SK-N-SH (cell line): ENCODE measurements at regions not wholly inside any gene's neighbourhood (a gene's known extent, or its start where the extent isn't known, plus 50 kb on each side); places are given as distances from the start of the nearest gene placed in this dataset.

ENCODE experiments used
- CTCF ChIA-PET: fragments of 300-600, 350-600 bp; formaldehyde crosslinking; extraction: SDS; loops from one replicate; lab custom pipeline; 2021; lab: Yijun Ruan, JAX
- POLR2A ChIA-PET: fragments of 350-600 bp; sonication (Branson Sonifier 250); formaldehyde crosslinking; extraction: SDS; loops from one replicate; lab custom pipeline; 2020; ENCODE audit warnings: antibody characterized with exemption, inconsistent platforms; lab: Yijun Ruan, JAX
- DNase-seq: peaks from one replicate; pipeline ENCODE4 v3.0.0; 2012
- H2AFZ ChIP-seq: fragments of 200-600 bp; sonication (generic); 2 replicates; pipeline ENCODE4 v1.8.1; 2016; ENCODE audit warnings: antibody characterized with exemption, mild to moderate bottlenecking, low read depth
- H3F3A ChIP-seq: fragments of 200-600 bp; sonication (generic); replicated peaks from 2 replicates; pipeline ENCODE3; 2016; ENCODE audit warnings: antibody characterized with exemption, mild to moderate bottlenecking; ENCODE audit not compliant: insufficient read depth
- H3K27ac ChIP-seq, 2 experiments: fragments of 200-500 bp in 1 of 2; fragments of 200-600 bp in 1 of 2; sonication (Bioruptor generic) in 1 of 2; sonication (generic), shearing (Covaris generic) in 1 of 2; 2 replicates each; pipeline versions ENCODE4 v1.5.1 to v1.6.1; 2014 to 2016; ENCODE audit warnings: low read depth in 2 of 2, inconsistent platforms in 1 of 2, low read length in 1 of 2, mild to moderate bottlenecking in 1 of 2, mixed read lengths in 1 of 2
- H3K27me3 ChIP-seq: fragments of 200-600 bp; sonication (generic), shearing (Covaris generic); 2 replicates; pipeline ENCODE4 v1.6.1; 2016; ENCODE audit warnings: mixed run types; ENCODE audit not compliant: insufficient read depth
- H3K36me3 ChIP-seq, 2 experiments: fragments of 200-500 bp in 1 of 2; fragments of 200-600 bp in 1 of 2; sonication (Bioruptor generic) in 1 of 2; sonication (generic) in 1 of 2; replicated peaks in 1 of 2; 2 replicates each; pipeline versions ENCODE3 to v1.5.1; 2014 to 2016; ENCODE audit warnings: low read length in 1 of 2, mild to moderate bottlenecking in 1 of 2; ENCODE audit not compliant: insufficient read depth in 2 of 2, control insufficient read depth in 1 of 2
- H3K4me1 ChIP-seq, 2 experiments: fragments of 200-500 bp in 1 of 2; fragments of 200-600 bp in 1 of 2; sonication (Bioruptor generic) in 1 of 2; sonication (generic), shearing (Covaris generic) in 1 of 2; 2 replicates each; pipeline versions ENCODE4 v1.5.1 to v1.6.1; 2014 to 2016; ENCODE audit warnings: low read depth in 1 of 2, low read length in 1 of 2, mixed run types in 1 of 2; ENCODE audit not compliant: insufficient read depth in 2 of 2, control insufficient read depth in 1 of 2
- H3K4me2 ChIP-seq: fragments of 200-600 bp; sonication (generic), shearing (Covaris generic); 2 replicates; pipeline ENCODE4 v1.6.1; 2017; ENCODE audit warnings: mixed run types
- H3K4me3 ChIP-seq, 2 experiments: fragments of 200-500 bp in 1 of 2; fragments of 200-600 bp in 1 of 2; sonication (Bioruptor generic) in 1 of 2; sonication (generic), shearing (Covaris generic) in 1 of 2; 2 replicates each; pipeline versions ENCODE4 v1.5.1 to v1.8.1; 2014 to 2016; ENCODE audit warnings: low read depth in 2 of 2, inconsistent platforms in 1 of 2, low read length in 1 of 2, mild to moderate bottlenecking in 1 of 2, mixed read lengths in 1 of 2, moderate library complexity in 1 of 2
- H3K79me2 ChIP-seq: fragments of 200-600 bp; sonication (generic); 2 replicates; pipeline ENCODE4 v1.8.1; 2017; ENCODE audit warnings: mild to moderate bottlenecking; ENCODE audit not compliant: insufficient read depth
- H3K9ac ChIP-seq: fragments of 200-600 bp; sonication (generic); 2 replicates; pipeline ENCODE4 v1.6.1; 2017; ENCODE audit warnings: mixed run types
- H3K9me2 ChIP-seq: fragments of 200-600 bp; sonication (generic); 2 replicates; pipeline ENCODE4 v1.6.1; 2017; ENCODE audit warnings: mixed run types
- H3K9me3 ChIP-seq: fragments of 200-600 bp; sonication (generic); 2 replicates; pipeline ENCODE4 v1.6.1; 2017; ENCODE audit warnings: mixed run types, mild to moderate bottlenecking, moderate library complexity
- H4K20me1 ChIP-seq: fragments of 200-600 bp; sonication (generic); 2 replicates; pipeline ENCODE4 v1.6.1; 2017; ENCODE audit warnings: mild to moderate bottlenecking, mixed run types; ENCODE audit not compliant: insufficient read depth
- ELF1 ChIP-seq: IDR thresholded peaks from 2 replicates; pipeline ENCODE4 v1.4.0; 2012
- FOXJ3 ChIP-seq: sonication (generic); formaldehyde crosslinking; IDR thresholded peaks from 2 replicates; pipeline ENCODE4 v1.5.1; 2020; ENCODE audit warnings: mild to moderate bottlenecking, missing genetic modification reagents
- FOXM1 ChIP-seq: IDR thresholded peaks from 2 replicates; pipeline ENCODE4 v1.4.0; 2012; ENCODE audit warnings: low read depth, mild to moderate bottlenecking
- RCOR1 ChIP-seq: fragments of 150-350 bp; IDR thresholded peaks from 2 replicates; pipeline ENCODE4 v1.6.1; 2017; ENCODE audit warnings: antibody characterized with exemption, low read length
- RXRA ChIP-seq: IDR thresholded peaks from 2 replicates; pipeline ENCODE4 v1.4.0; 2012; ENCODE audit warnings: low read depth, mild to moderate bottlenecking, borderline replicate concordance
- SIN3A ChIP-seq: IDR thresholded peaks from 2 replicates; pipeline ENCODE4 v1.6.1; 2012; ENCODE audit warnings: low read depth, mild to moderate bottlenecking, low read length, moderate library complexity, borderline replicate concordance
- SMC3 ChIP-seq: IDR thresholded peaks from 2 replicates; pipeline ENCODE4 v1.6.1; 2012; ENCODE audit warnings: low read depth, low read length, improper control_type of control experiment
- TCF12 ChIP-seq: IDR thresholded peaks from 2 replicates; pipeline ENCODE4 v1.4.0; 2012
- WGBS: methylation state at CpG from one replicate; pipeline ENCODE4 v1.1.6; 2017; ENCODE audit warnings: low lambda C conversion rate; 5-methylcytosine and 5-hydroxymethylcytosine counted together
- TF ChIP-seq, protein P1 (sequence below): fragments of 150-350 bp; IDR thresholded peaks from 2 replicates; pipeline ENCODE4 v1.6.1; 2016; ENCODE audit warnings: mild to moderate bottlenecking, low read depth, low read length
- TF ChIP-seq, protein P2 (sequence below): IDR thresholded peaks from 2 replicates; pipeline ENCODE4 v1.6.1; 2012; ENCODE audit warnings: mild to moderate bottlenecking, low read depth, low read length, moderate library complexity
- TF ChIP-seq, protein P3 (sequence below): fragments of 200-600 bp; sonication (generic); IDR thresholded peaks from 2 replicates; pipeline ENCODE4 v1.6.1; 2017; ENCODE audit warnings: antibody characterized with exemption, mild to moderate bottlenecking, moderate library complexity
- TF ChIP-seq, protein P4 (sequence below): IDR thresholded peaks from 2 replicates; pipeline ENCODE4 v1.4.0; 2012; ENCODE audit warnings: low read depth, borderline replicate concordance
- TF ChIP-seq, protein P5 (sequence below): IDR thresholded peaks from 2 replicates; pipeline ENCODE4 v1.4.0; 2012; ENCODE audit warnings: low read depth, borderline replicate concordance

DNA sequence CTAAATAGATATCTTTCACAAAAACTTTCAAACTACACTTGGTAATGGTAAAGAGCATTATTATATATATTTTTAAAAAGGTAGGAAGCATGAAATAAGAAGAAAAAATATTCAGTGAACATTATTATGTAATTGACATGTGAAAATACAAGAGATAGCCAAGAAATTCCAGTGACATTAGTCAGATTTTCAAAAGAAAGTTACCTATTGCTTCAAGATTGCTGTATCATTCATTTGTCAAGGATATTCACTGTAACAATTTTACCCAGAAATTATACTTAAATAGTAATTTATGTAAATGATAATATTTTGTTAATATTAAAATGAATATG lies 350.2 kb downstream of the KIF2B start:
- TF ChIP-seq FOXJ3 (CRISPR knock-in tag), result no peak
- TF ChIP-seq, protein P1, sequence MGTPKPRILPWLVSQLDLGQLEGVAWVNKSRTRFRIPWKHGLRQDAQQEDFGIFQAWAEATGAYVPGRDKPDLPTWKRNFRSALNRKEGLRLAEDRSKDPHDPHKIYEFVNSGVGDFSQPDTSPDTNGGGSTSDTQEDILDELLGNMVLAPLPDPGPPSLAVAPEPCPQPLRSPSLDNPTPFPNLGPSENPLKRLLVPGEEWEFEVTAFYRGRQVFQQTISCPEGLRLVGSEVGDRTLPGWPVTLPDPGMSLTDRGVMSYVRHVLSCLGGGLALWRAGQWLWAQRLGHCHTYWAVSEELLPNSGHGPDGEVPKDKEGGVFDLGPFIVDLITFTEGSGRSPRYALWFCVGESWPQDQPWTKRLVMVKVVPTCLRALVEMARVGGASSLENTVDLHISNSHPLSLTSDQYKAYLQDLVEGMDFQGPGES, result no peak
- TF ChIP-seq, all 33 proteins: peak for 0

DNA sequence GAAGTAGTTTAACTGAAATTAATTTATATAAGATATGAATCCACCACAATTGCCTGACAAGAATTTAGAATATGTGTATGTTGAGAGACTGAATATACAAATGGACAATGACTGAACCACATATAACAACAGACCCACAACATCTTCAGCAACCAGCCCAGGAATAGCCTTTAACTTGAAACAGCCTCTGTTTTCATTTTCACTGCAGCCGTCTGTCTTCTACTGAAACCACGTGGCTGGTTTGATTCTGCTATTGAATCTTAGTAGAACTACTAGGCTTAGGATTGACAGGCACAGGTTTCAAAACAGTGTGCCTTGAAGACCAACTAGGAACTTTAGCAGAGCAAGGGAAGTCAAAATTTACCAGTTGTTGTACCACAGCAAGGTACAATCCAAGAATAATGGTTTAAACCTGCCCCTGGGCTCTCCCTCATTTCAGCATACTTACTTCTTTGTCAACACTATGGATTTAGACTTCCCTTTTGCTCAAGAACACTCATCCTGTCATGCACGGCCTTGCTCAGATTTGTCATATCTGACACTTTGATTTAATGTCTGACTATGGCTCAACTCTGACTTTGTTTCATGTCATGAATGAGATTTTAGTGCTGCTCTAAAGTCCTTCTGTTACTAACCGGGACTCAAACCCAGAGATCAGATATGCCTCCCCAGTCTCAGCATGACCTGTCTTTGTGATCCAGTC lies 355.0 kb downstream of the KIF2B start:
- no peaks in the 10 kb centered on the region; a peak in 1 of 4 replicates for H3K4me1 ChIP-seq
- CTCF ChIA-PET, result no interaction called here
- WGBS, result 30% methylated on average over 4 of the region's 4 CpGs
- H4K20me1 ChIP-seq, result no peaks in the 10 kb centered on the region
- H3K9ac ChIP-seq, result no peak overlapping the region
- H2AFZ ChIP-seq, result no peak overlapping the region
- TF ChIP-seq, protein P2, sequence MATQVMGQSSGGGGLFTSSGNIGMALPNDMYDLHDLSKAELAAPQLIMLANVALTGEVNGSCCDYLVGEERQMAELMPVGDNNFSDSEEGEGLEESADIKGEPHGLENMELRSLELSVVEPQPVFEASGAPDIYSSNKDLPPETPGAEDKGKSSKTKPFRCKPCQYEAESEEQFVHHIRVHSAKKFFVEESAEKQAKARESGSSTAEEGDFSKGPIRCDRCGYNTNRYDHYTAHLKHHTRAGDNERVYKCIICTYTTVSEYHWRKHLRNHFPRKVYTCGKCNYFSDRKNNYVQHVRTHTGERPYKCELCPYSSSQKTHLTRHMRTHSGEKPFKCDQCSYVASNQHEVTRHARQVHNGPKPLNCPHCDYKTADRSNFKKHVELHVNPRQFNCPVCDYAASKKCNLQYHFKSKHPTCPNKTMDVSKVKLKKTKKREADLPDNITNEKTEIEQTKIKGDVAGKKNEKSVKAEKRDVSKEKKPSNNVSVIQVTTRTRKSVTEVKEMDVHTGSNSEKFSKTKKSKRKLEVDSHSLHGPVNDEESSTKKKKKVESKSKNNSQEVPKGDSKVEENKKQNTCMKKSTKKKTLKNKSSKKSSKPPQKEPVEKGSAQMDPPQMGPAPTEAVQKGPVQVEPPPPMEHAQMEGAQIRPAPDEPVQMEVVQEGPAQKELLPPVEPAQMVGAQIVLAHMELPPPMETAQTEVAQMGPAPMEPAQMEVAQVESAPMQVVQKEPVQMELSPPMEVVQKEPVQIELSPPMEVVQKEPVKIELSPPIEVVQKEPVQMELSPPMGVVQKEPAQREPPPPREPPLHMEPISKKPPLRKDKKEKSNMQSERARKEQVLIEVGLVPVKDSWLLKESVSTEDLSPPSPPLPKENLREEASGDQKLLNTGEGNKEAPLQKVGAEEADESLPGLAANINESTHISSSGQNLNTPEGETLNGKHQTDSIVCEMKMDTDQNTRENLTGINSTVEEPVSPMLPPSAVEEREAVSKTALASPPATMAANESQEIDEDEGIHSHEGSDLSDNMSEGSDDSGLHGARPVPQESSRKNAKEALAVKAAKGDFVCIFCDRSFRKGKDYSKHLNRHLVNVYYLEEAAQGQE, result no peak
- TF ChIP-seq, protein P1, result no peak
- TF ChIP-seq ELF1, result no peak
- no peak for TF ChIP-seq FOXM1
- TF ChIP-seq, protein P3, sequence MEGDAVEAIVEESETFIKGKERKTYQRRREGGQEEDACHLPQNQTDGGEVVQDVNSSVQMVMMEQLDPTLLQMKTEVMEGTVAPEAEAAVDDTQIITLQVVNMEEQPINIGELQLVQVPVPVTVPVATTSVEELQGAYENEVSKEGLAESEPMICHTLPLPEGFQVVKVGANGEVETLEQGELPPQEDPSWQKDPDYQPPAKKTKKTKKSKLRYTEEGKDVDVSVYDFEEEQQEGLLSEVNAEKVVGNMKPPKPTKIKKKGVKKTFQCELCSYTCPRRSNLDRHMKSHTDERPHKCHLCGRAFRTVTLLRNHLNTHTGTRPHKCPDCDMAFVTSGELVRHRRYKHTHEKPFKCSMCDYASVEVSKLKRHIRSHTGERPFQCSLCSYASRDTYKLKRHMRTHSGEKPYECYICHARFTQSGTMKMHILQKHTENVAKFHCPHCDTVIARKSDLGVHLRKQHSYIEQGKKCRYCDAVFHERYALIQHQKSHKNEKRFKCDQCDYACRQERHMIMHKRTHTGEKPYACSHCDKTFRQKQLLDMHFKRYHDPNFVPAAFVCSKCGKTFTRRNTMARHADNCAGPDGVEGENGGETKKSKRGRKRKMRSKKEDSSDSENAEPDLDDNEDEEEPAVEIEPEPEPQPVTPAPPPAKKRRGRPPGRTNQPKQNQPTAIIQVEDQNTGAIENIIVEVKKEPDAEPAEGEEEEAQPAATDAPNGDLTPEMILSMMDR, result no peak
- TF ChIP-seq TCF12, result no peak
- TF ChIP-seq, protein P4, sequence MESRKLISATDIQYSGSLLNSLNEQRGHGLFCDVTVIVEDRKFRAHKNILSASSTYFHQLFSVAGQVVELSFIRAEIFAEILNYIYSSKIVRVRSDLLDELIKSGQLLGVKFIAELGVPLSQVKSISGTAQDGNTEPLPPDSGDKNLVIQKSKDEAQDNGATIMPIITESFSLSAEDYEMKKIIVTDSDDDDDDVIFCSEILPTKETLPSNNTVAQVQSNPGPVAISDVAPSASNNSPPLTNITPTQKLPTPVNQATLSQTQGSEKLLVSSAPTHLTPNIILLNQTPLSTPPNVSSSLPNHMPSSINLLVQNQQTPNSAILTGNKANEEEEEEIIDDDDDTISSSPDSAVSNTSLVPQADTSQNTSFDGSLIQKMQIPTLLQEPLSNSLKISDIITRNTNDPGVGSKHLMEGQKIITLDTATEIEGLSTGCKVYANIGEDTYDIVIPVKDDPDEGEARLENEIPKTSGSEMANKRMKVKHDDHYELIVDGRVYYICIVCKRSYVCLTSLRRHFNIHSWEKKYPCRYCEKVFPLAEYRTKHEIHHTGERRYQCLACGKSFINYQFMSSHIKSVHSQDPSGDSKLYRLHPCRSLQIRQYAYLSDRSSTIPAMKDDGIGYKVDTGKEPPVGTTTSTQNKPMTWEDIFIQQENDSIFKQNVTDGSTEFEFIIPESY, result no peak
- TF ChIP-seq FOXJ3 (CRISPR knock-in tag), result no peak
- TF ChIP-seq SIN3A, result no peak
- TF ChIP-seq, protein P5, sequence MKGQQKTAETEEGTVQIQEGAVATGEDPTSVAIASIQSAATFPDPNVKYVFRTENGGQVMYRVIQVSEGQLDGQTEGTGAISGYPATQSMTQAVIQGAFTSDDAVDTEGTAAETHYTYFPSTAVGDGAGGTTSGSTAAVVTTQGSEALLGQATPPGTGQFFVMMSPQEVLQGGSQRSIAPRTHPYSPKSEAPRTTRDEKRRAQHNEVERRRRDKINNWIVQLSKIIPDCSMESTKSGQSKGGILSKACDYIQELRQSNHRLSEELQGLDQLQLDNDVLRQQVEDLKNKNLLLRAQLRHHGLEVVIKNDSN, result no peak
- no peak for TF ChIP-seq RCOR1
- TF ChIP-seq RXRA, result no peak
- TF ChIP-seq SMC3, result no peak
- H3K4me2 ChIP-seq, result no peak overlapping the region
- no peaks in the 10 kb centered on the region for H3F3A ChIP-seq
- no peak overlapping the region for H3K4me3 ChIP-seq
- peaks cover 8% of the 10 kb centered on the region; the same call in 1 of the 2 replicates for H3K9me3 ChIP-seq
- no peak overlapping the region for H3K27ac ChIP-seq
- POLR2A ChIA-PET, result no interaction called here
- no peak for DNase-seq
- no peaks in the 10 kb centered on the region for H3K9me2 ChIP-seq
- H3K36me3 ChIP-seq, result no peaks in the 10 kb centered on the region
- H3K79me2 ChIP-seq, result no peaks in the 10 kb centered on the region
- no peaks in the 10 kb centered on the region for H3K27me3 ChIP-seq

More for the DNA sequence above, 350.2 kb downstream of the KIF2B start:
- Histone ChIP-seq H4K20me1 (no peaks in the 10 kb centered on the region), H3K9me2 (no peaks in the 10 kb centered on the region), H3K4me1 (no peaks in the 10 kb centered on the region; a peak in 1 of 4 replicates), H3K9ac (no peak overlapping the region), H3K27ac (no peak overlapping the region), H3K4me2 (no peak overlapping the region), H3K4me3 (no peak overlapping the region), H3K27me3 (no peaks in the 10 kb centered on the region), H3K9me3 (peaks cover 8% of the 10 kb centered on the region; the same call in 1 of the 2 replicates), H3F3A (no peaks in the 10 kb centered on the region), H2AFZ (no peak overlapping the region), H3K36me3 (no peaks in the 10 kb centered on the region), H3K79me2 (no peaks in the 10 kb centered on the region)
- DNase-seq, result no peak
- CTCF ChIA-PET, result no interaction called here
- POLR2A ChIA-PET, result no interaction called here
